HCT116 (cell line): ENCODE measurements at regions not wholly inside any gene's neighbourhood (a gene's known extent, or its start where the extent isn't known, plus 50 kb on each side); places are given as distances from the start of the nearest gene placed in this dataset.

Experiments
- ATAC-seq: fragments of 200-7000 bp; cut with Tn5 transposase; 2 replicates; pipeline ENCODE4 v1.9.1; 2020; ENCODE audit warnings: mild to moderate bottlenecking, moderate library complexity
- BruUV-seq: library from RNA; stranded (reverse); fragments of 400-500 nt; replicated peaks from 2 replicates; lab custom pipeline; 2021; lab: Mats Ljungman, UMichigan
- CTCF ChIA-PET: fragments of 300-600 bp; sonication (Branson Sonifier 250); formaldehyde crosslinking; loops from one replicate; lab custom pipeline; 2021; ENCODE audit warnings: antibody characterized with exemption; lab: Charles Lee
- POLR2A ChIA-PET: fragments of 300-600, 350-600 bp; sonication (Branson Sonifier 250); formaldehyde crosslinking; loops from one replicate; lab custom pipeline; 2021; ENCODE audit warnings: antibody characterized with exemption; lab: Charles Lee
- RAD21 ChIA-PET, 2 experiments: fragments of 300-600 bp; sonication (Branson Sonifier 250); formaldehyde crosslinking; loops; one replicate each; lab custom pipeline; 2023; ENCODE audit warnings: low total read pairs in 2 of 2; ENCODE audit not compliant: uncharacterized antibody in 2 of 2, unreplicated experiment in 2 of 2, low non-redundant PET in 1 of 2; lab: Charles Lee
- DNase-seq: peaks from one replicate; pipeline ENCODE4 v3.0.0-alpha.2; 2010; ENCODE audit warnings: low read depth, low spot score
- H2AFZ ChIP-seq: fragments of 200-600 bp; shearing (Covaris generic), sonication (generic); 2 replicates; pipeline ENCODE4 v1.6.1; 2017; ENCODE audit warnings: low read depth, mixed run types, mixed read lengths, antibody characterized with exemption, low read length; ENCODE audit not compliant: poor library complexity, severe bottlenecking
- H3K27ac ChIP-seq: 2 replicates; pipeline ENCODE4 v1.5.1; 2012; ENCODE audit warnings: low read depth, low read length
- H3K27me3 ChIP-seq: fragments of 200-600 bp; sonication (generic); 2 replicates; pipeline ENCODE4 v1.6.1; 2016; ENCODE audit warnings: mixed run types, low read length, mixed read lengths; ENCODE audit not compliant: insufficient read depth
- H3K36me3 ChIP-seq, 2 experiments: fragments of 200-500 bp in 1 of 2; fragments of 200-600 bp in 1 of 2; sonication (Bioruptor generic) in 1 of 2; sonication (generic) in 1 of 2; 2 replicates each; pipeline versions ENCODE4 v1.5.1 to v1.6.1; 2014 to 2016; ENCODE audit warnings: low read length in 2 of 2, inconsistent platforms in 1 of 2, mixed read lengths in 1 of 2, mixed run types in 1 of 2; ENCODE audit not compliant: insufficient read depth in 2 of 2, control insufficient read depth in 1 of 2
- H3K4me1 ChIP-seq, 2 experiments: fragments of 200-600 bp in 1 of 2; sonication (generic) in 1 of 2; 2 replicates each; pipeline versions ENCODE4 v1.5.1 to v1.6.1; 2012 to 2017; ENCODE audit warnings: low read length in 2 of 2, inconsistent platforms in 1 of 2, mild to moderate bottlenecking in 1 of 2, mixed read lengths in 1 of 2, mixed run types in 1 of 2, moderate library complexity in 1 of 2; ENCODE audit not compliant: insufficient read depth in 2 of 2, control insufficient read depth in 1 of 2
- H3K4me2 ChIP-seq: fragments of 200-600 bp; sonication (generic); 2 replicates; pipeline ENCODE4 v1.6.1; 2017; ENCODE audit warnings: mixed run types, low read length, mixed read lengths
- H3K4me3 ChIP-seq, 2 experiments: fragments of 200-600 bp in 1 of 2; sonication (generic) in 1 of 2; replicated peaks in 1 of 2; 2 replicates each; pipeline ENCODE4 v1.5.1; 2011 to 2016; ENCODE audit warnings: low read length in 2 of 2, control low read depth in 1 of 2, low read depth in 1 of 2, mild to moderate bottlenecking in 1 of 2, mixed read lengths in 1 of 2, mixed run types in 1 of 2
- H3K79me2 ChIP-seq: fragments of 200-600 bp; sonication (generic); 2 replicates; pipeline ENCODE4 v1.6.1; 2017; ENCODE audit warnings: mild to moderate bottlenecking, mixed run types, low read length, moderate library complexity, mixed read lengths; ENCODE audit not compliant: insufficient read depth
- H3K9ac ChIP-seq: fragments of 200-600 bp; sonication (generic); 2 replicates; pipeline ENCODE4 v1.6.1; 2016; ENCODE audit warnings: low read length, mixed read lengths
- H3K9me2 ChIP-seq: fragments of 200-600 bp; sonication (generic), shearing (Covaris generic); 2 replicates; pipeline ENCODE4 v1.6.1; 2017; ENCODE audit warnings: mixed run types, mild to moderate bottlenecking, moderate library complexity; ENCODE audit not compliant: insufficient read depth
- H3K9me3 ChIP-seq, 2 experiments: fragments of 200-500 bp in 1 of 2; fragments of 200-600 bp in 1 of 2; sonication (Bioruptor generic) in 1 of 2; sonication (generic) in 1 of 2; 2 replicates each; pipeline ENCODE4 v1.6.1; 2014 to 2017; ENCODE audit warnings: low read length in 2 of 2, mixed read lengths in 2 of 2, inconsistent platforms in 1 of 2, low read depth in 1 of 2, mild to moderate bottlenecking in 1 of 2, mixed run types in 1 of 2, moderate library complexity in 1 of 2; ENCODE audit not compliant: control insufficient read depth in 1 of 2, insufficient read depth in 1 of 2
- H4K20me1 ChIP-seq: fragments of 200-600 bp; sonication (generic), shearing (Covaris generic); 2 replicates; pipeline ENCODE4 v1.6.1; 2017; ENCODE audit warnings: mixed run types, mild to moderate bottlenecking, moderate library complexity; ENCODE audit not compliant: insufficient read depth
- CBX3 ChIP-seq: IDR thresholded peaks from 2 replicates; pipeline ENCODE4 v1.6.1; 2012; ENCODE audit warnings: low read depth
- CEBPB ChIP-seq: IDR thresholded peaks from 2 replicates; pipeline ENCODE4 v1.6.1; 2012; ENCODE audit warnings: low read depth
- ELF1 ChIP-seq: IDR thresholded peaks from 2 replicates; pipeline ENCODE4 v1.6.1; 2012; ENCODE audit warnings: low read depth, borderline replicate concordance
- EZH2 ChIP-seq: fragments of 200-600 bp; sonication (generic); IDR thresholded peaks from 2 replicates; pipeline ENCODE4 v1.6.1; 2017; ENCODE audit warnings: antibody characterized with exemption, mixed run types
- EZH2phosphoT487 ChIP-seq: fragments of 200-600 bp; IDR thresholded peaks from 2 replicates; pipeline ENCODE4 v1.6.1; 2018; ENCODE audit warnings: antibody characterized with exemption, borderline replicate concordance
- FOSL1 ChIP-seq: IDR thresholded peaks from 2 replicates; pipeline ENCODE4 v1.6.1; 2012; ENCODE audit warnings: low read depth
- POLR2A ChIP-seq: IDR thresholded peaks from 2 replicates; pipeline ENCODE4 v1.7.0; 2011; ENCODE audit warnings: borderline replicate concordance; ENCODE audit not compliant: insufficient read depth, insufficient read length; ENCODE audit errors: extremely low read depth
- RAD21 ChIP-seq: IDR thresholded peaks from 2 replicates; pipeline ENCODE4 v1.6.1; 2012; ENCODE audit warnings: low read depth, mild to moderate bottlenecking
- SIN3A ChIP-seq: IDR thresholded peaks from 2 replicates; pipeline ENCODE4 v1.6.1; 2012; ENCODE audit warnings: low read depth
- SP1 ChIP-seq: IDR thresholded peaks from 2 replicates; pipeline ENCODE4 v1.6.1; 2012; ENCODE audit warnings: low read depth
- SRF ChIP-seq: IDR thresholded peaks from 2 replicates; pipeline ENCODE4 v1.6.1; 2012; ENCODE audit warnings: low read depth
- ZFX ChIP-seq: fragments of 450-650 bp; IDR thresholded peaks from 2 replicates; pipeline ENCODE4 v1.6.1; 2017
- intact Hi-C: fragments of 100-400 bp; cut with micrococcal nuclease; formaldehyde crosslinking; loops from 2 replicates; pipeline ENCODE4 v1.10.0; 2022
- TF ChIP-seq, protein P1 (sequence below), 3 experiments: fragments of 200-600 bp in 1 of 3; sonication (generic) in 1 of 3; IDR thresholded peaks in 2 of 3; conservative IDR thresholded peaks in 1 of 3; 2 replicates each; pipeline ENCODE4 v1.5.1; 2012 to 2017; ENCODE audit warnings: low read depth in 2 of 3, low read length in 2 of 3, antibody characterized with exemption in 1 of 3, borderline replicate concordance in 1 of 3, control low read depth in 1 of 3, mild to moderate bottlenecking in 1 of 3, mixed read lengths in 1 of 3, mixed run types in 1 of 3, moderate library complexity in 1 of 3; ENCODE audit not compliant: insufficient read depth in 1 of 3
- TF ChIP-seq, protein P2 (sequence below): IDR thresholded peaks from 2 replicates; pipeline ENCODE4 v1.6.1; 2012
- TF ChIP-seq, protein P3 (sequence below): IDR thresholded peaks from 2 replicates; pipeline ENCODE4 v1.6.1; 2011; ENCODE audit warnings: mild to moderate bottlenecking, low read length, moderate library complexity; ENCODE audit not compliant: insufficient replicate concordance; ENCODE audit errors: extremely low read depth
- TF ChIP-seq, protein P4 (sequence below): IDR thresholded peaks from 2 replicates; pipeline ENCODE4 v1.6.1; 2012

DNA sequence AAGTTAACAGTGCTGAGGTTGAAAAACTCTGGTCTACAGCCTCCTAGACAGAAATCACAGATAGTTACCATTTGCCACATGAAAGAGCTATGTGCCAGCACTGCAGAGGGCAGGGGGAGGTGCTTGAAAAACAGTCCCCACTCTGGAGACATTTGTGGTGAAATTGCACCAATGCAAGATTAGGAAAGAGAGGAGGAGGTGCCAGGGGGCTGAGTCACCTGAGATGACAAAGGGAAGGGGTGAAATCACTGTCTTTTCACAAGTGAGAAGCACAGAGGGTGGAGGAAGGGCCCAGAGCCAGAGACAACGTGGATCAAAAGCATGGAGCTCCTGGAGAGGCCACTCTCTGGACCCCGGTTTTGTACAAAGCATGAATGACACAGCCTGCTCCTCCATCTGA lies 196.3 kb downstream of the BUD13 start:
- ChIA-PET CTCF (no interaction called here), RAD21 (no interaction called here), POLR2A (no interaction called here)
- Histone ChIP-seq H3K4me1 (no peaks in the 10 kb centered on the region), H3K4me2 (no peak overlapping the region), H3K9ac (no peak overlapping the region), H3K27me3 (peaks cover 25% of the 10 kb centered on the region), H3K4me3 (no peak overlapping the region), H3K9me3 (no peaks in the 10 kb centered on the region), H3K9me2 (no peaks in the 10 kb centered on the region), H3K79me2 (no peaks in the 10 kb centered on the region), H2AFZ (no peak overlapping the region), H3K36me3 (no peaks in the 10 kb centered on the region), H4K20me1 (no peaks in the 10 kb centered on the region), H3K27ac (no peak overlapping the region)
- DNase-seq (no peak), ATAC-seq (no peak)
- no TSS peak for BruUV-seq
- intact Hi-C loops: no loop called here
- TF ChIP-seq, protein P1, sequence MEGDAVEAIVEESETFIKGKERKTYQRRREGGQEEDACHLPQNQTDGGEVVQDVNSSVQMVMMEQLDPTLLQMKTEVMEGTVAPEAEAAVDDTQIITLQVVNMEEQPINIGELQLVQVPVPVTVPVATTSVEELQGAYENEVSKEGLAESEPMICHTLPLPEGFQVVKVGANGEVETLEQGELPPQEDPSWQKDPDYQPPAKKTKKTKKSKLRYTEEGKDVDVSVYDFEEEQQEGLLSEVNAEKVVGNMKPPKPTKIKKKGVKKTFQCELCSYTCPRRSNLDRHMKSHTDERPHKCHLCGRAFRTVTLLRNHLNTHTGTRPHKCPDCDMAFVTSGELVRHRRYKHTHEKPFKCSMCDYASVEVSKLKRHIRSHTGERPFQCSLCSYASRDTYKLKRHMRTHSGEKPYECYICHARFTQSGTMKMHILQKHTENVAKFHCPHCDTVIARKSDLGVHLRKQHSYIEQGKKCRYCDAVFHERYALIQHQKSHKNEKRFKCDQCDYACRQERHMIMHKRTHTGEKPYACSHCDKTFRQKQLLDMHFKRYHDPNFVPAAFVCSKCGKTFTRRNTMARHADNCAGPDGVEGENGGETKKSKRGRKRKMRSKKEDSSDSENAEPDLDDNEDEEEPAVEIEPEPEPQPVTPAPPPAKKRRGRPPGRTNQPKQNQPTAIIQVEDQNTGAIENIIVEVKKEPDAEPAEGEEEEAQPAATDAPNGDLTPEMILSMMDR (IDR thresholded peaks at IDR 0.05 in 2 of 3, conservative IDR thresholded peaks at IDR 0.05 in 1 of 3; ENCODE audit: borderline replicate concordance in 1 of 3, insufficient read depth in 1 of 3, low read depth in 2 of 3, low read length in 2 of 3): no peak
- TF ChIP-seq, protein P2, sequence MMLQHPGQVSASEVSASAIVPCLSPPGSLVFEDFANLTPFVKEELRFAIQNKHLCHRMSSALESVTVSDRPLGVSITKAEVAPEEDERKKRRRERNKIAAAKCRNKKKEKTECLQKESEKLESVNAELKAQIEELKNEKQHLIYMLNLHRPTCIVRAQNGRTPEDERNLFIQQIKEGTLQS: no peak
- TF ChIP-seq CEBPB (no peak), CBX3 (no peak), SIN3A (no peak), FOSL1 (no peak), EZH2phosphoT487 (no peak), ELF1 (no peak), EZH2 (no peak), POLR2A (no peak), RAD21 (no peak), SRF (no peak), ZFX (no peak), SP1 (no peak)
- TF ChIP-seq, protein P3, sequence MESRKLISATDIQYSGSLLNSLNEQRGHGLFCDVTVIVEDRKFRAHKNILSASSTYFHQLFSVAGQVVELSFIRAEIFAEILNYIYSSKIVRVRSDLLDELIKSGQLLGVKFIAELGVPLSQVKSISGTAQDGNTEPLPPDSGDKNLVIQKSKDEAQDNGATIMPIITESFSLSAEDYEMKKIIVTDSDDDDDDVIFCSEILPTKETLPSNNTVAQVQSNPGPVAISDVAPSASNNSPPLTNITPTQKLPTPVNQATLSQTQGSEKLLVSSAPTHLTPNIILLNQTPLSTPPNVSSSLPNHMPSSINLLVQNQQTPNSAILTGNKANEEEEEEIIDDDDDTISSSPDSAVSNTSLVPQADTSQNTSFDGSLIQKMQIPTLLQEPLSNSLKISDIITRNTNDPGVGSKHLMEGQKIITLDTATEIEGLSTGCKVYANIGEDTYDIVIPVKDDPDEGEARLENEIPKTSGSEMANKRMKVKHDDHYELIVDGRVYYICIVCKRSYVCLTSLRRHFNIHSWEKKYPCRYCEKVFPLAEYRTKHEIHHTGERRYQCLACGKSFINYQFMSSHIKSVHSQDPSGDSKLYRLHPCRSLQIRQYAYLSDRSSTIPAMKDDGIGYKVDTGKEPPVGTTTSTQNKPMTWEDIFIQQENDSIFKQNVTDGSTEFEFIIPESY: no peak
- TF ChIP-seq, protein P4, sequence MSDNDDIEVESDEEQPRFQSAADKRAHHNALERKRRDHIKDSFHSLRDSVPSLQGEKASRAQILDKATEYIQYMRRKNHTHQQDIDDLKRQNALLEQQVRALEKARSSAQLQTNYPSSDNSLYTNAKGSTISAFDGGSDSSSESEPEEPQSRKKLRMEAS: no peak
